Activated CD4-positive, alpha-beta memory T cell treated with anti-CD3 and anti-CD28 coated beads for 36 hours (primary cell): ENCODE measurements at regions not wholly inside any gene's neighbourhood (a gene's known extent, or its start where the extent isn't known, plus 50 kb on each side); places are given as distances from the start of the nearest gene placed in this dataset.

Source experiments
- CTCF ChIA-PET: fragments of 350-600 bp; sonication (Branson Sonifier 250); formaldehyde crosslinking; loops from one replicate; lab custom pipeline; 2021; ENCODE audit warnings: antibody characterized with exemption, inconsistent platforms; lab: Charles Lee
- POLR2A ChIA-PET: fragments of 350-600 bp; sonication (Branson Sonifier 250); formaldehyde crosslinking; loops from one replicate; lab custom pipeline; 2021; ENCODE audit warnings: antibody characterized with exemption; lab: Charles Lee
- DNase-seq: peaks from one replicate; pipeline ENCODE4 v3.0.0-alpha.2; 2020
- H3K27ac Mint-ChIP-seq: one replicate; pipeline ENCODE4 v1.8.0; 2021; ENCODE audit warnings: mixed read lengths
- H3K27me3 Mint-ChIP-seq: one replicate; pipeline ENCODE4 v1.8.0; 2021; ENCODE audit warnings: mixed read lengths
- H3K36me3 Mint-ChIP-seq: one replicate; pipeline ENCODE4 v1.8.0; 2021; ENCODE audit warnings: mixed read lengths
- H3K4me1 Mint-ChIP-seq: one replicate; pipeline ENCODE4 v1.8.0; 2021; ENCODE audit warnings: low read depth, mixed read lengths
- H3K4me3 Mint-ChIP-seq: one replicate; pipeline ENCODE4 v1.8.0; 2021; ENCODE audit warnings: mild to moderate bottlenecking, mixed read lengths
- H3K9me3 Mint-ChIP-seq: one replicate; pipeline ENCODE4 v1.8.0; 2021; ENCODE audit warnings: mixed read lengths
- intact Hi-C: fragments of 100-400 bp; cut with micrococcal nuclease; formaldehyde crosslinking; loops from one replicate; pipeline ENCODE4 v1.15.1; 2023

- no peaks in the 10 kb centered on the region for H3K9me3 Mint-ChIP-seq
- no peaks in the 10 kb centered on the region for H3K36me3 Mint-ChIP-seq
- H3K27me3 Mint-ChIP-seq = peaks cover 6% of the 10 kb centered on the region
- no peak overlapping the region for H3K27ac Mint-ChIP-seq
- ChIA-PET CTCF (interaction anchor here (0.5 kb wide), 1 partner anchor 192 kb away, joined by 6 read pairs; no protein-coding TSS in a partner anchor), POLR2A (no interaction called here)
- intact Hi-C loops = no loop called here
- DNase-seq = no peak
- no peaks in the 10 kb centered on the region for H3K4me1 Mint-ChIP-seq
- H3K4me3 Mint-ChIP-seq = no peak overlapping the region
Measured at GRCh38 chr2:180660881-180661685, 319.3 kb upstream of the UBE2E3 start.

GRCh38 chr2:180660207-180660606, 320.2 kb upstream of the UBE2E3 start:
- DNase-seq = no peak
- Mint-ChIP-seq H3K27ac (no peak overlapping the region), H3K4me1 (no peaks in the 10 kb centered on the region), H3K9me3 (no peaks in the 10 kb centered on the region), H3K4me3 (no peak overlapping the region), H3K36me3 (no peaks in the 10 kb centered on the region), H3K27me3 (peaks cover 8% of the 10 kb centered on the region)
- ChIA-PET POLR2A (no interaction called here), CTCF (no interaction called here)
- intact Hi-C loops = no loop called here

- H3K36me3 Mint-ChIP-seq = no peaks in the 10 kb centered on the region
- intact Hi-C loops = no loop called here
- CTCF ChIA-PET = no interaction called here
- POLR2A ChIA-PET = no interaction called here
- no peaks in the 10 kb centered on the region for H3K4me1 Mint-ChIP-seq
- H3K9me3 Mint-ChIP-seq = no peaks in the 10 kb centered on the region
- no peak overlapping the region for H3K27ac Mint-ChIP-seq
- no peak for DNase-seq
- peaks cover 7% of the 10 kb centered on the region for H3K27me3 Mint-ChIP-seq
- no peak overlapping the region for H3K4me3 Mint-ChIP-seq
Measured at GRCh38 chr2:180657054-180657453, 323.4 kb upstream of the UBE2E3 start.

- CTCF ChIA-PET = no interaction called here
- no peaks in the 10 kb centered on the region for H3K9me3 Mint-ChIP-seq
- H3K27ac Mint-ChIP-seq = no peak overlapping the region
- no peak overlapping the region for H3K4me3 Mint-ChIP-seq
- H3K27me3 Mint-ChIP-seq = peaks cover 9% of the 10 kb centered on the region
- no peaks in the 10 kb centered on the region for H3K36me3 Mint-ChIP-seq
- POLR2A ChIA-PET = no interaction called here
- intact Hi-C loops = no loop called here
- no peak for DNase-seq
- H3K4me1 Mint-ChIP-seq = no peaks in the 10 kb centered on the region
Measured at GRCh38 chr2:180656455-180656847, 324.0 kb upstream of the UBE2E3 start.

GRCh38 chr2:180655842-180656454, 324.5 kb upstream of the UBE2E3 start:
- no peak overlapping the region for H3K27ac Mint-ChIP-seq

GRCh38 chr2:180655393-180655792, 325.0 kb upstream of the UBE2E3 start:
- Mint-ChIP-seq H3K4me3 (no peak overlapping the region), H3K9me3 (no peaks in the 10 kb centered on the region), H3K4me1 (no peaks in the 10 kb centered on the region), H3K27ac (no peak overlapping the region), H3K27me3 (peaks cover 7% of the 10 kb centered on the region), H3K36me3 (no peaks in the 10 kb centered on the region)
- ChIA-PET POLR2A (no interaction called here), CTCF (no interaction called here)
- DNase-seq = no peak
- intact Hi-C loops = no loop called here

More at GRCh38 chr2:180655842-180656454, 324.5 kb upstream of the UBE2E3 start:
- Mint-ChIP-seq H3K9me3 (no peaks in the 10 kb centered on the region), H3K4me3 (no peak overlapping the region), H3K4me1 (no peaks in the 10 kb centered on the region), H3K27me3 (peaks cover 9% of the 10 kb centered on the region), H3K36me3 (no peaks in the 10 kb centered on the region)
- ChIA-PET CTCF (no interaction called here), POLR2A (no interaction called here)
- no peak for DNase-seq
- intact Hi-C loops = no loop called here

- Mint-ChIP-seq H3K4me1 (no peaks in the 10 kb centered on the region), H3K27ac (no peak overlapping the region), H3K36me3 (no peaks in the 10 kb centered on the region), H3K9me3 (no peaks in the 10 kb centered on the region), H3K4me3 (no peak overlapping the region), H3K27me3 (peaks cover 7% of the 10 kb centered on the region)
- no peak for DNase-seq
- CTCF ChIA-PET = no interaction called here
- POLR2A ChIA-PET = no interaction called here
- intact Hi-C loops = no loop called here
Measured at GRCh38 chr2:180653481-180653880, 326.9 kb upstream of the UBE2E3 start.

GRCh38 chr2:180652794-180653193, 327.6 kb upstream of the UBE2E3 start:
- intact Hi-C loops = no loop called here
- Mint-ChIP-seq H3K4me3 (no peak overlapping the region), H3K27me3 (peaks cover 7% of the 10 kb centered on the region), H3K27ac (no peak overlapping the region), H3K36me3 (no peaks in the 10 kb centered on the region), H3K4me1 (no peaks in the 10 kb centered on the region), H3K9me3 (no peaks in the 10 kb centered on the region)
- DNase-seq = no peak
- CTCF ChIA-PET = no interaction called here
- POLR2A ChIA-PET = no interaction called here

GRCh38 chr2:180651596-180651995, 328.8 kb upstream of the UBE2E3 start:
- Mint-ChIP-seq H3K36me3 (no peaks in the 10 kb centered on the region), H3K4me3 (no peak overlapping the region), H3K9me3 (no peaks in the 10 kb centered on the region), H3K27me3 (peaks cover 7% of the 10 kb centered on the region), H3K4me1 (no peaks in the 10 kb centered on the region), H3K27ac (no peak overlapping the region)
- CTCF ChIA-PET = no interaction called here
- DNase-seq = no peak
- POLR2A ChIA-PET = no interaction called here
- intact Hi-C loops = no loop called here

GRCh38 chr2:180647621-180648020, 332.8 kb upstream of the UBE2E3 start:
- intact Hi-C loops = no loop called here
- H3K4me3 Mint-ChIP-seq = no peak overlapping the region
- H3K9me3 Mint-ChIP-seq = no peaks in the 10 kb centered on the region
- H3K4me1 Mint-ChIP-seq = no peaks in the 10 kb centered on the region
- no peak for DNase-seq
- no peak overlapping the region for H3K27ac Mint-ChIP-seq
- H3K27me3 Mint-ChIP-seq = peaks cover 4% of the 10 kb centered on the region
- POLR2A ChIA-PET = no interaction called here
- CTCF ChIA-PET = no interaction called here
- H3K36me3 Mint-ChIP-seq = no peaks in the 10 kb centered on the region

- Mint-ChIP-seq H3K9me3 (no peaks in the 10 kb centered on the region), H3K4me3 (no peak overlapping the region), H3K36me3 (no peaks in the 10 kb centered on the region), H3K4me1 (no peaks in the 10 kb centered on the region), H3K27me3 (peaks cover 3% of the 10 kb centered on the region), H3K27ac (no peak overlapping the region)
- intact Hi-C loops = no loop called here
- ChIA-PET CTCF (no interaction called here), POLR2A (no interaction called here)
- DNase-seq = no peak
Measured at GRCh38 chr2:180647221-180647620, 333.2 kb upstream of the UBE2E3 start.

GRCh38 chr2:180646756-180647155, 333.6 kb upstream of the UBE2E3 start:
- no peak for DNase-seq
- Mint-ChIP-seq H3K27ac (no peak overlapping the region), H3K27me3 (peaks cover 2% of the 10 kb centered on the region), H3K36me3 (no peaks in the 10 kb centered on the region), H3K4me1 (no peaks in the 10 kb centered on the region), H3K4me3 (no peak overlapping the region), H3K9me3 (no peaks in the 10 kb centered on the region)
- ChIA-PET CTCF (no interaction called here), POLR2A (no interaction called here)
- intact Hi-C loops = no loop called here

- POLR2A ChIA-PET = no interaction called here
- CTCF ChIA-PET = no interaction called here
- Mint-ChIP-seq H3K9me3 (no peaks in the 10 kb centered on the region), H3K27me3 (no peaks in the 10 kb centered on the region), H3K27ac (no peak overlapping the region), H3K4me1 (no peaks in the 10 kb centered on the region), H3K36me3 (no peaks in the 10 kb centered on the region), H3K4me3 (no peak overlapping the region)
- intact Hi-C loops = no loop called here
- DNase-seq = no peak
Measured at GRCh38 chr2:180644709-180645108, 335.7 kb upstream of the UBE2E3 start.
